Erythroblast (primary cell): ENCODE measurements at regions not wholly inside any gene's neighbourhood (a gene's known extent, or its start where the extent isn't known, plus 50 kb on each side); places are given as distances from the start of the nearest gene placed in this dataset.
"Not testable (repeated sequence)": the region's sequence is repeated elsewhere in the genome, so short reads cannot be mapped to it uniquely, and the experiment has no call there.

Source experiments
- DNase-seq, 2 experiments: peaks; one replicate each; lab custom pipeline; 2025; lab: John Stamatoyannopoulos, UW
- GATA1 ChIP-seq: IDR thresholded peaks from 2 replicates; pipeline ENCODE4 v1.6.1; 2011; ENCODE audit warnings: low read depth, mild to moderate bottlenecking, control low read depth, low read length, moderate library complexity
- POLR2A ChIP-seq: IDR thresholded peaks from 2 replicates; pipeline ENCODE4 v1.6.1; 2011; ENCODE audit warnings: mild to moderate bottlenecking, low read length

DNA sequence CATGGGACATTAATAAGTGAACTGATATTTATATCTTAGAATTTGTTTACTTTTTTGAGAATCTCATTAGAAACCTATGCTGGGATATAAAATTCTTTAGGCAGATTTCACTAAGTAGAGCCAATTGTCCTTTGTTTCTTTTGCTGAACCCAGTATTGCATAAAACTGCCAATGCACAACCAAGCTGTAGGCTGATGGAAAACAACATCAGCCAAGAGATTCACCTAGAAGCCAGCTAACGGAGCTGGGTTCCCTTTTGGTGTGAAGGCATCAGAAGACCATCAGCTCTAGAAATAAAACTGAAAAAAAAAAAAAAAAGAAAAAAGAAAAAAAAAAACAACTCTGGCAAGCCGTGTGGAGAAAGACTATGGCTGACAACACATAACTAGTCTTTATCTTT lies 328.2 kb upstream of the PDE3A start:
- TF ChIP-seq GATA1 (no peak), POLR2A (no peak)
- no peak for DNase-seq

DNA sequence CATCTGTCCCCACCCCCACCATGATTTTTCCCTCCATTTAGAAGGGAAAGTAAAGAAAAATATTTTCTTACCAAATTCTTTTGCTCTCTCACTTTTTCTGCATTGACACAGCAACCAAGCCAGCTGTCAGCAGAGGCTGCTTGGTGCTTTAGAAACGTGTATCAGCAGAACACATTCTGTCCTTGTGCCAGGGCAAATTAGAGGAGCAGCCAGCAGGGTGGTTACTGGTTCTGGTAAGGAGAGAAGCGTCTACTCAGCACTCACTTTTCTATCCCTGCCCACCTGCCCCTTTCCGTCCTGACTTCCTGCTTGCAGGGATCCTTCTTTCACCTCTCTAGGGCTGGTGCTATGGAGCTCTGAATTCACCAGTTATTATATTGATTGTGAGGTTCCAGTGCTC lies 327.5 kb upstream of the PDE3A start:
- DNase-seq, result no peak
- TF ChIP-seq GATA1, result no peak
- no peak for TF ChIP-seq POLR2A

DNA sequence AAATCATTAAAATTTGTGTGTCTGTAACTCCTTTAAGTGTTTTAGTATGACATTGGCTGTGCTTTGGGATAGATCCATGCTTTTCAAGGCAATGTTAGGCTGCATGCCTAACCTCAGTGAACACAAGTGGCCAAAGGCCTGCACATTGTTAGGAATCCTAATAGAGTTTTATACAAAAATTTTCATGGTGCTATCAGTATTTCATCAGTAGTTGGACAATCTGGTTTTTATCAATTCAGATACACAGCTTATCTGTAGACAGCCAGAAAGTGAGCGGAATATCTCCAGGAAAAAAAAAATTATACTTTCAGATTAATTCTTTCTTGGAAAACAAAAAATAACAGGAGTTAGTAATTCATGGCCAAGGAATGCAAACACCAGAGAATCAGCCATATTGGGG lies 324.0 kb upstream of the PDE3A start:
- TF ChIP-seq POLR2A, result no peak
- TF ChIP-seq GATA1, result no peak
- no peak for DNase-seq

DNA sequence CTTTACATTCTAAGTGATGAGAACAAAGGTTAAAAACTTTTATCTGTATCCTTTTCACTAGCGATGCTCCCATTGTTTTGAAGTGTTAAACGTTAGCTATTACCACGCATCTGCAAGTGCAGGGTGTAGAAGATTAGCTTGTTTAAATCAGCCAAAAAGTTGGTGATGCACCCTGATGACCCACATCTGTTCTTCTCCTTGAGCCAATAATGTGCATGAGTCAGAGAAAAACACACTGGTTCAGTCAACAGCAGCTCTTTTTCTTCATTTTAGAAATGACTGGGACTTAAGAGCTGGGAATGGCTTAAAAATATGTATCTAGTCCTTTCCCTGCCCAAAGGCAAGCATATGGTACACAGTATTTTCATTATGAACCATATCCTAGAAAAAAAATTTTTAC lies 323.5 kb upstream of the PDE3A start:
- DNase-seq, result no peak
- no peak for TF ChIP-seq GATA1
- TF ChIP-seq POLR2A, result no peak

DNA sequence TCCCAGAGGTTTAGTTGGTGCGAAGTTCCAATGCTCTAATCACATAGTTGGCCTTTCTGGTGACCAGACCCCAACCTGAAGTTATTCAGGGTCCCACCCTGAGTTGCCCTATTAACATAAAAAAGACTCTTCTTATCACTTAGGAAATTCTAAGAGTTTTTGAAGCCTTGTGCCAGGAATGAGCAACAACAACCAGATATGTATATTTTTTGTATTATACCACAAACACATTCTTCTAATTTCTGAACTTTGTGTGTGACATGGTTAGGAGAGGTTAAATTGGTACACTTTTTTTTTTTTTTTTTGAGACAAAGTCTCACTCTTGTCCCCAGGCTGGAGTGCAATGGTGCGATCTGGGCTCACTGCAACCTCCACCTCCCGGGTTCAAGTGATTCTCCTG lies 320.4 kb upstream of the PDE3A start:
- DNase-seq, result no peak
- TF ChIP-seq POLR2A, result no peak

DNA sequence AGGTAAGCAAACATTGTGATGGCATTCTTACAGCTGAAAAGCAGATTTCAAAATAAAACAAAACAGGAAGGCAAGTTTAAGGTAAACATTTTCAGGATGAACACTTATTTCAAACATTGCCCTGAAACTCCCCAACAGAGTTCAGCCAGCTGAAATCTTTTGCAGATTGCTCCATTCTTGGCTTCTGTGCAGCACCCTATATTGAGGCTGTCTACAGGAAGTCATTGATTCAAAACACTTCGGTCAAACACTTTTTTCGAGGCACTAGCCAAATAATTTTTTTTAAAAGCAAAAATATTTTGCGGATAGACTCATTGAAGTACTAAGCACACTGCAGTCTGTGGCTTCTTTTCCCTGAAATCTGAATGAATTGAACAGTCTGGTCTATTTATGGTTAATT lies 318.1 kb upstream of the PDE3A start:
- DNase-seq, result no peak
- no peak for TF ChIP-seq POLR2A
- TF ChIP-seq GATA1, result no peak

DNA sequence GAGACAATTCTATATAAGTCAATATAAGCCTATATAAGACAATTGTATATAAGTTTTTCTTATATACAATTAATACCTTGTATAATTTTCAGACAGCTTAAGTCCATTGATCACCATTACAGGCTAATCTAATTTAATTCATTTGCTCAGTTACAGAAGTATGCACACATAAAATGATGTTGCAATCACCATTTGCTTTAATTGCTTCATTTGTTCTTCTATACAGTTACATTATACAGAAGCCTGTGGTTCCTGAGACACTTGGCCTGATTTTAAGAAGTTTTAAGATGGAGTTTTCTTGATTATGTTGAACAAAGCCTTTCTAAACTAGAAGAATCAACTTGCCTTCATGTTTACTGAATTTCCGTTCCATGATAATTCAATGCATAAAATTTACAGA lies 314.6 kb upstream of the PDE3A start:
- TF ChIP-seq POLR2A (no peak), GATA1 (no peak)
- no peak for DNase-seq

DNA sequence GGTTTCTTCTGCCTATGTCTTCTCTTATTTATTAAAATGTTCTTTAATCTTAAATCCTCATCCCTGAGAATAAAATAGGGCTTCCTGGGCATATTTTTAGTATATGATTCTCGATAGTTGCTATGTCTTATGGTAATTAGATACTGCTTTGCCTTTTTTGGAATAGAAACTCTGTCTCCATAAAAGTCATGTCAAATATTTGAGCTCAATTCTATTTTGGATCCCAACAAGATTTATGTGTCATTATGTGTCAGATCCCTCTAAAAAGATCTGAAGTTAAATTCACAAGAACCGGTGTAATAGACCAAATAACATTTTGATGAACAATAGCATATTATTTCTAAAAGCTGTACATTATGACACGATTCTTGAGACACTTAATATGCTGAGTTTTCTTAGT lies 312.5 kb upstream of the PDE3A start:
- TF ChIP-seq POLR2A (no peak), GATA1 (no peak)
- DNase-seq, result no peak

DNA sequence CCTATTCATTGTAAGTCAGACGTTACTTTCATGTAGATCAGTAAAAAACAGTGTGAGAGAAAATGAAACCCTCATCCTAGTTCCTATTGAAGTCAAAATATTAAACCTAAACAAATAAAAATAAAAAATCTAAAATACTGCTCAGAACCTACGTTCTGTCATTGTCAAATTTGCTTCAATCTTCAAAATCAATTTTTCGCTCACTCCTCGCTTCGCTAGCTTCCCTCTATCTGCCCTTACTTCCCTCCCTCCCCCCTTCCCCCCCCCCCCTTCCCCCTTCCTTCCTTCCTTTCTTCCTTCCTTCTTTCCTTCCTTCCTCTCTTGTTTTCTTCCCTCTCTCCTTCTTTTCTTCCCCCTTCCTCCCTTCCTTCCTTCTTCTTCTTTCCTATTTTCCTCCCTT lies 310.9 kb upstream of the PDE3A start:
- no peak for DNase-seq
- no peak for TF ChIP-seq GATA1
- TF ChIP-seq POLR2A, result no peak

DNA sequence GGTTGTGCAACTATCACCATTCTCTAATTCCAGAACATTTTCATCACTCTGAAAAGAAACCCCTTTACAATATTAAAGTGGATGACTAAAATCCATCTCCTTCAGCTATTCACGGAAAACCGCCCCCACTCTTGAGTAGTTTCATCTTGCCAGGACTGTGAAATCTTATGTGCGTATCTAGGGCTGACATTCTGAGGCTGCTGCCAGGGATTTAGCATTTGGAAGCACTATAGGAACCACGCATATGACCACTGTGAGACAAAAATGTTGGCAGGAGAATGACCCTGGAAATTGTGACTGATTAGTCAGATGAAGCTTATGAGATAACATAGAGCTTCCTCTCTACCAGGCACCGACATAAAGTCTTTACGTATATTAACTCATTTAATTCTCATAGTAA lies 305.2 kb upstream of the PDE3A start:
- DNase-seq, result no peak
- TF ChIP-seq POLR2A (no peak), GATA1 (no peak)

DNA sequence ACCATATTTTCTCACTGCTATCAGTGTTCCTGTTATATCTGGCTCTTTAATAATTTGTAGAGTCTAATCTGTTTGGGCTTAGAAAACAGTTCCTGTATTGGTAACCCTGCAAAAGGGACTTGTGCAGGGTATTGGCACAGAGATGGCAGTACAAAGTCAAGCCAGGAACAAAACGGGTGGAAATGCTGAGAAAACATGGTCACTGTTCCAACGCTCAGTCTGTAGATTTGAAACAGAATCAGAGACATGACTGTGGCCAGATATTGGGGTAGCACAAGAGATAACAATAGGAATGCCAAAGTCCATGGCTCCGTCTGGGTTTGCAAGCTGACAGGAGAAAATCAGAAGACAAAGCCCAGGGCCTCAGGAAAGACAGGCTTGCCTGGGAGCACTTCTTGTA lies 290.7 kb upstream of the PDE3A start:
- DNase-seq, result no peak
- TF ChIP-seq POLR2A (no peak), GATA1 (no peak)

DNA sequence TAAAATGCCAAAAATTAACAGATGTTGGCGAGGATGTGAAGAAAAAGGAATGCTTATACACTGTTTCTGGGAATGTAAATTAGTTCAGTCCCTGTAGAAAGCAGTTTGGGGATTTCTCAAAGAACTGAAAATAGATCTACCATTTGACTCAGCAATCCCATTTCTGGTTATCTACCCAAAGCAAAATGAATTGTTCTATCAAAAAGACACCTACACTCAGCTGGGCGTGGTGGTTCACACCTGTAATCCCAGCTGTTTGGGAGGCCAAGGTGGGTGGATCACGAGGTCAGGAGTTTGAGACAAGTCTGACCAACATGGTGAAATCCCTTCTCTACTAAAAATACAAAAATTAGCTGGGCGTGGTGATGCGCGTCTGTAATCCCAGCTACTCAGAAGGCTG lies 279.3 kb upstream of the PDE3A start:
- TF ChIP-seq GATA1 (no peak), POLR2A (no peak)
- DNase-seq, result no peak

DNA sequence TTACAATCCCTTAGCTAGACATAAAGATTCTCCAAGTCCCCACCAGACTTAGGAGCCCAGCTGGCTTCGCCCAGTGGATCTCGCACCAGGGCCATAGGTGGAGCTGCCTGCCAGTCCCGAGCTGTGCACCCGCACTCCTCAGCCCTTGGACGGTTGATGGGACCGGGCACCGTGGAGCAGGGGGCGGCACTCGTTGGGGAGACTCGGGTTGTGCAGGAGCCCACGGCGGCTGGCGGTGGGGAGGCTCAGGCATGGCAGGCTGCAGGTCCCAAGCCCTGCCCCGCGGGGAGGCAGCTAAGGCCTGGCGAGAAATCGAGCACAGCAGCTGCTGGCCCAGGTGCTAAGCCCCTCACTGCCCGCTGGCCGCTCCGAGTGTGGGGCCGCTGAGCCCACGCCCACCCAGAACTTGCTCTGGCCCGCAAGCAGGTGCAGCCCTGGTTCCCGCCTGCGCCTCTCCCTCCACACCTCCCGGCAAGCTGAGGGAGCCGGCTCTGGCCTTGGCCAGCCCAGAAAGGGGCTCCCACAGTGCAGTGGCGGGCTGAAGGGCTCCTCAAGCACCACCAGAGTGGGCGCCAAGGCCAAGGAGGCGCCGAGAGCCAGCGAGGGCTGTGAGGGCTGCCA lies 275.0 kb upstream of the PDE3A start:
- not testable (repeated sequence) for DNase-seq

DNA sequence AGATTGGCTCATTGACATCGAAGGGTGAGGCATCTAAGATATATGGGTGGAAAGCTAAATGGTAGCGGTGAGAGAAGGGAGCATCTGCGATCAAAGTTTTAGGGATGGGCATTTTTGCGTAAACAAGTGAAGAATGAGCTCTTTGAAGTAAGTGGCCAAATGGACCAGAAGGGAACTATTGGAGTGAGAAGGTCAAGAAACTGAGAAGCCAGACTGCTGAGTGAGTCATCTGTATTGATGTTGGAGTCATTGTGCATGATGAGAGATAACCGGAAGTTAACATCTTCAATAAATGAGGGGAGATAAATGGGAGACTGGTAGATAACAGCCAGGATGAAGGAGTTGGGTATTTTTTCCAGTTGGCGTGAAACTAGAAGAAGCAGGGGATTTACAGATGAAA lies 271.9 kb upstream of the PDE3A start:
- no peak for DNase-seq
- TF ChIP-seq POLR2A, result no peak
- no peak for TF ChIP-seq GATA1

DNA sequence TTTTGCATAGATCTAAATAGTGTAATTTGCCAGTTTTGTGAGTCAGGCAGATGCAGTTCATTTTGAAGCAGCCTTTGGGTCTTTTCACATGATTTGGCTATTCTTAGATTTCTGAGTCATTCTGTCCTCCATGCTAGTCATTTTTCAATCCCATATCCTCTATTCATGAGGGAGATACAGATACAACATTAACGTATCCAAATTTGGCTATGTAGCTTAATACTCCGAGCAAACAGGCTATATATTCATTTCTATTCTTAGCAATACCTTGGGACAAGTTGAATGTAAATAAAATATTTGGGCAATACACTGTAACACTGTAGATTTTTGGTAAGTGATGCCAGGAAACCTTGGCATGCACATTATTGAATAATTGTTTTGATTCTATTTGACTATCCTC lies 270.7 kb upstream of the PDE3A start:
- no peak for DNase-seq
- no peak for TF ChIP-seq GATA1
- no peak for TF ChIP-seq POLR2A

DNA sequence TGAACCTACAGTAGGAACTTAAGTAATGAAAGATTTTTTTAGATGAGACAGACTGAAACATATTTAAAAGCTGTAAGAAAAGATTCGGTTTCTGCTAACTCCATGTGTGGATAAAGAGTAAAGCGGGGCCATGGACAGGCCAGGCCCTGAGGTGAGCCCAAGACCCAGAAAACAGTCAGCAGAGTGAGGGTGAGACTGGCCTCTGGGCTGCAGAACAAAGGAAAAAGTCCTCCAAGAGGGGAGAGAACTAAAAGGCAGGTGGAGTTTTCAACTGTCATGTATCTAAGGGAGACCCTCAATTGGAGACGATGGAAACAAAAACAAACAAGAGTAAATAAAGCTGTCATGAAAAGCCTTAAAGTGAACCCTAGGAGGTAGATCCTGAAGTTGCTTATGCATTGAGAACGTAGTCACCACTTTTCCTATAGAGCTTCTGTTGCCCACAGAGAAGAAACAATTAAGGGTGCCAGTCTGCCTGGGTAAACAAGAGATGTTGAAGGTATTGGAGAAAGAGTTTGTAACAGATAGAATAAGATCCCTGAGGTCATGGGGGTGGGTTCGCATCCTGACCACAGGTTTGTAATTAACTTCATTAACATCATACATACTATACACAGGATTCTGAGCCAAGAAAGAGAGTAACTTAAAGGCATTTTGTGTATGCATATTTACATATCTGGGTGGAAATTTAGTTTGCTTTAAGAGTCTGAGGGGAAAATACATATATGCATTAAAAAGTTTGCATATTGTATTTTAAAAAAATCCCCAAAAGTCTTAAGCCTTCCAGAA lies 268.7 kb upstream of the PDE3A start:
- TF ChIP-seq GATA1, result no peak
- TF ChIP-seq POLR2A, result no peak
- DNase-seq, result no peak
